ENCODE measurements at regions not wholly inside any gene's neighbourhood (a gene's known extent, or its start where the extent isn't known, plus 50 kb on each side); places are given as distances from the start of the nearest gene placed in this dataset.

DNA sequence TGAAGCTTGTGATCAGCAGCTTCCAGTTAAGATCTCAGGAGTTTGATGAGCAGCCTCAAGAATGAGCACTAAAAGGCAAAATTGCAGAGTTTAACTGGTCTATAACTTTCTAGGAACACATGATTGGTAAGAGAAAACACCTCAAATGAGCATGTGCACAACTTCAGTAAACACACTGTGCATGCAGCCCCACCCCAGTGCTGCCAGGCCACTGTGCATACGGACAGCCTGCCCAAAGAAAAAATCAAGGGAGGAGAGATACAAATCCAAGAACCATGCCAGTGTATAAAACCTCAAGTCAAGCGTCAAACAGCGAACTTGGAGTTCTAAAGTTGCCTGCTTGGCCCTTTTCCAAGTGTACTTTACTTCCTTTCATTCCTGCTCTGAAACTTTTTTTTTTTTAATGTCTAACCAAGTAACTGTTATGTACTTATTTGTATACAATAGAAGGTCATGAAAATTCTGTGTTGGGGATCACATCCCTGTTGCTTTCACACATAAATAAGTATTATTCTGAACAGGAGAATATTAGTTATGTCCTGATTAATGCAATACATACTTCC, 125.6 kb upstream of the TSLP start:
- Histone ChIP-seq H4K20me1 (ENCODE audit: insufficient read depth, low read length) (no peaks in the 10 kb centered on the region), H3K27ac (ENCODE audit: low read length) (no peak overlapping the region), H3K4me3 (ENCODE audit: low read length) (no peak overlapping the region), H3K4me1 (ENCODE audit: low read length) (no peaks in the 10 kb centered on the region), H3K9me3 (ENCODE audit: insufficient read depth, low read length) (no peaks in the 10 kb centered on the region), H3K79me2 (ENCODE audit: low read length) (no peaks in the 10 kb centered on the region), H3K36me3 (replicated peaks; ENCODE audit: low read depth, low read length) (no peaks in the 10 kb centered on the region), H3K4me2 (ENCODE audit: low read length) (no peak overlapping the region), H3K9ac (ENCODE audit: low read length) (no peak overlapping the region), H3K27me3 (ENCODE audit: low read depth, low read length) (no peaks in the 10 kb centered on the region), H2AFZ (ENCODE audit: low read depth, low read length) (no peak overlapping the region)
- TF ChIP-seq EZH2phosphoT487 (IDR thresholded peaks at IDR 0.05; ENCODE audit: low read depth), result no peak
- TF ChIP-seq, protein P1, sequence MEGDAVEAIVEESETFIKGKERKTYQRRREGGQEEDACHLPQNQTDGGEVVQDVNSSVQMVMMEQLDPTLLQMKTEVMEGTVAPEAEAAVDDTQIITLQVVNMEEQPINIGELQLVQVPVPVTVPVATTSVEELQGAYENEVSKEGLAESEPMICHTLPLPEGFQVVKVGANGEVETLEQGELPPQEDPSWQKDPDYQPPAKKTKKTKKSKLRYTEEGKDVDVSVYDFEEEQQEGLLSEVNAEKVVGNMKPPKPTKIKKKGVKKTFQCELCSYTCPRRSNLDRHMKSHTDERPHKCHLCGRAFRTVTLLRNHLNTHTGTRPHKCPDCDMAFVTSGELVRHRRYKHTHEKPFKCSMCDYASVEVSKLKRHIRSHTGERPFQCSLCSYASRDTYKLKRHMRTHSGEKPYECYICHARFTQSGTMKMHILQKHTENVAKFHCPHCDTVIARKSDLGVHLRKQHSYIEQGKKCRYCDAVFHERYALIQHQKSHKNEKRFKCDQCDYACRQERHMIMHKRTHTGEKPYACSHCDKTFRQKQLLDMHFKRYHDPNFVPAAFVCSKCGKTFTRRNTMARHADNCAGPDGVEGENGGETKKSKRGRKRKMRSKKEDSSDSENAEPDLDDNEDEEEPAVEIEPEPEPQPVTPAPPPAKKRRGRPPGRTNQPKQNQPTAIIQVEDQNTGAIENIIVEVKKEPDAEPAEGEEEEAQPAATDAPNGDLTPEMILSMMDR (IDR thresholded peaks at IDR 0.05; ENCODE audit: low read depth, low read length), result no peak

DNA sequence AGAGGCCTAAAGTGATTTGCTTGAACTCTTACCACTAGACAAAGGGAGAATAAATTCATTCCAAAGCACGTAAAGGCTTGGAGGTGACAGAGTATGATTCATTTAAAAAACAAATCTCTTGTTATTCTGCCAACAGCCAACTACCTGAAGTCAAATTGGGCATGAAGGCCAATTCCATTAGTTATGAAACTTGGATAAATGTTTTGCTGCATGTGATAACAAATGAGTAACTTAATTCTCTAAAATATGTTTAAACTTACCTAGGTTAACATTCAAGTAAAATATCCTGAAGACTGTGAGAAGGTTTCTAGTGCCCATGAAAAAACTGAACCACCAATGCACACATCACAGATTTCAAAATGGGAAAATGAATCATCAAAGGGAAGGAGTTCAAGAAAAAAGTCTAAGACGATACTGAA, 120.1 kb upstream of the TSLP start:
- Histone ChIP-seq H2AFZ (ENCODE audit: low read depth, low read length) (no peak overlapping the region), H3K9me3 (ENCODE audit: insufficient read depth, low read length) (no peaks in the 10 kb centered on the region), H3K4me3 (ENCODE audit: low read length) (no peak overlapping the region), H3K36me3 (replicated peaks; ENCODE audit: low read depth, low read length) (no peaks in the 10 kb centered on the region), H3K4me1 (ENCODE audit: low read length) (no peaks in the 10 kb centered on the region), H3K79me2 (ENCODE audit: low read length) (no peaks in the 10 kb centered on the region), H3K4me2 (ENCODE audit: low read length) (no peak overlapping the region), H3K9ac (ENCODE audit: low read length) (no peak overlapping the region), H4K20me1 (ENCODE audit: insufficient read depth, low read length) (no peaks in the 10 kb centered on the region), H3K27ac (ENCODE audit: low read length) (no peak overlapping the region), H3K27me3 (ENCODE audit: low read depth, low read length) (no peaks in the 10 kb centered on the region)
- TF ChIP-seq EZH2phosphoT487 (IDR thresholded peaks at IDR 0.05; ENCODE audit: low read depth), result no peak
- TF ChIP-seq, protein P1 (IDR thresholded peaks at IDR 0.05; ENCODE audit: low read depth, low read length), result no peak

GRCh38 chr5:110956280-110956912, 115.1 kb upstream of the TSLP start:
- Histone ChIP-seq H4K20me1 (ENCODE audit: insufficient read depth, low read length) (no peaks in the 10 kb centered on the region), H3K27me3 (ENCODE audit: low read depth, low read length) (no peaks in the 10 kb centered on the region), H2AFZ (ENCODE audit: low read depth, low read length) (no peak overlapping the region), H3K9ac (ENCODE audit: low read length) (no peak overlapping the region), H3K36me3 (replicated peaks; ENCODE audit: low read depth, low read length) (no peaks in the 10 kb centered on the region), H3K9me3 (ENCODE audit: insufficient read depth, low read length) (no peaks in the 10 kb centered on the region), H3K27ac (ENCODE audit: low read length) (no peak overlapping the region), H3K4me3 (ENCODE audit: low read length) (no peak overlapping the region), H3K4me2 (ENCODE audit: low read length) (no peak overlapping the region), H3K4me1 (ENCODE audit: low read length) (no peaks in the 10 kb centered on the region), H3K79me2 (ENCODE audit: low read length) (no peaks in the 10 kb centered on the region)
- TF ChIP-seq, protein P1 (IDR thresholded peaks at IDR 0.05; ENCODE audit: low read depth, low read length), result no peak
- no peak for TF ChIP-seq EZH2phosphoT487 (IDR thresholded peaks at IDR 0.05; ENCODE audit: low read depth)

DNA sequence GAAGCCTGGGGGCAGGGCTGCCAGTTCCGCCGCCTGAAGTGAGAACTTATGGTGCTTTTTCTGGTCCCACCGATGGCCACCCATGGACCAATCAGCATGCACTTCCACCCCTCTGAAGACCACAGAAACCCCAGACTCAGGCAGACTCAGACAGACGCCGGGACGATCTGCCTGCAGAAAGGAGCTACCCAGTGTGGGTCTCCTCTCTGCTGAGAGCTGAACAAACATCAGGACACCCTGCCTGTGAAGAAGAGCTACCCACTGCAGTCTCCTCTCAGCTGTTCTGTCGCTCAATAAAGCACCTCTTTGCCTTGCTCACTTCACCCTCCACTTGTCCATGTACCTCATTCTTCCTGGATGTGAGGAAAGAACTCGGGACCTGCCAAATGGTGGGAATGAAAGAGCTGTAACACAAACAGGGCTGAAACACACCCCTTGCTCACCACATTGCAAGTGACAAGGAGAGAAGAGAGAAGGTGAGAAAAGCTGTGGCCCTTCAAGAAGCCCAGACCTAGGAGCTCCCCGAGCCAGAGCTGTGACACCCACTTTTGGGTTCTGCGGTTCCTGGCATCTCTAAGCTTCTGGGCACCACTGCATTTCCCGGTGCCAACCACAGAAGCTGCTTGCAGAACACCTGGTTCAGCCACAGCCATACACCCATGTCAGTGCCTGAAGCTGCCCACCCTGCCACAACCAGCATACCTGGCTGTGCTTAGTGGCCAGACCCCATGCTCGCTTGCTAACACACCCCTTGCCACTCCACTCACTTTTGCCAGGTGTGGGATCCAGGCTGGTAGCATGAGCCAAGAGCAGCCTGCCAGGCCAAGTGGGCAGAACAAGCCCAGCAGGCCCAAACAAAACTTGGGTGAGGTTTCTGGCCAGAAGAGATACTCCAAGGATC, 114.3 kb upstream of the TSLP start:
- no peak overlapping the region for H3K4me3 ChIP-seq (ENCODE audit: low read length)
- no peak overlapping the region for H3K4me2 ChIP-seq (ENCODE audit: low read length)
- no peaks in the 10 kb centered on the region for H3K36me3 ChIP-seq (replicated peaks; ENCODE audit: low read depth, low read length)
- no peak overlapping the region for H3K9ac ChIP-seq (ENCODE audit: low read length)
- no peaks in the 10 kb centered on the region for H3K79me2 ChIP-seq (ENCODE audit: low read length)
- no peaks in the 10 kb centered on the region for H4K20me1 ChIP-seq (ENCODE audit: insufficient read depth, low read length)
- H3K27ac ChIP-seq (ENCODE audit: low read length), result no peak overlapping the region
- no peak for TF ChIP-seq EZH2phosphoT487 (IDR thresholded peaks at IDR 0.05; ENCODE audit: low read depth)
- TF ChIP-seq, protein P1 (IDR thresholded peaks at IDR 0.05; ENCODE audit: low read depth, low read length), result no peak
- no peaks in the 10 kb centered on the region for H3K27me3 ChIP-seq (ENCODE audit: low read depth, low read length)
- H3K4me1 ChIP-seq (ENCODE audit: low read length), result no peaks in the 10 kb centered on the region
- no peaks in the 10 kb centered on the region for H3K9me3 ChIP-seq (ENCODE audit: insufficient read depth, low read length)
- H2AFZ ChIP-seq (ENCODE audit: low read depth, low read length), result no peak overlapping the region
